ENCODE measurements at regions not wholly inside any gene's neighbourhood (a gene's known extent, or its start where the extent isn't known, plus 50 kb on each side); places are given as distances from the start of the nearest gene placed in this dataset.

- H3K4me3 Mint-ChIP-seq: no peak overlapping the region
- DNase-seq (ENCODE audit: low spot score): no peak
- no peaks in the 10 kb centered on the region for H3K36me3 Mint-ChIP-seq (ENCODE audit: low read depth)
- Histone ChIP-seq H2AFZ (no peak overlapping the region), H3K36me3 (ENCODE audit: insufficient read depth) (no peaks in the 10 kb centered on the region), H3K4me3 (no peak overlapping the region), H3K9me2 (ENCODE audit: insufficient read depth) (no peaks in the 10 kb centered on the region; the same call in 1 of the 2 replicates), H3K27me3 (ENCODE audit: insufficient read depth) (no peaks in the 10 kb centered on the region), H3F3A (replicated peaks; ENCODE audit: low read depth) (no peaks in the 10 kb centered on the region), H3K4me2 (no peak overlapping the region), H3K79me2 (replicated peaks; ENCODE audit: insufficient read depth) (no peaks in the 10 kb centered on the region), H4K20me1 (replicated peaks; ENCODE audit: insufficient read depth) (no peaks in the 10 kb centered on the region), H3K4me1 (ENCODE audit: insufficient read depth) (peaks cover 8% of the 10 kb centered on the region), H3K27ac (ENCODE audit: low read depth) (no peak overlapping the region)
- TF ChIP-seq CREB1 (CRISPR knock-in tag; IDR thresholded peaks at IDR 0.05; ENCODE audit: low read depth) (no peak), ZNF462 (CRISPR knock-in tag; IDR thresholded peaks at IDR 0.05) (no peak), EZH2 (IDR thresholded peaks at IDR 0.05; ENCODE audit: low read depth, unreplicated experiment) (no peak), EZH2phosphoT487 (IDR thresholded peaks at IDR 0.05; ENCODE audit: unreplicated experiment) (no peak), JUNB (IDR thresholded peaks at IDR 0.05; ENCODE audit: unreplicated experiment) (no peak), NANOG (IDR thresholded peaks at IDR 0.05; ENCODE audit: borderline replicate concordance) (no peak), ZNF331 (CRISPR knock-in tag; IDR thresholded peaks at IDR 0.05; ENCODE audit: low read depth) (no peak), POLR2AphosphoS5 (IDR thresholded peaks at IDR 0.05; ENCODE audit: low read depth) (no peak), ZNF114 (CRISPR knock-in tag; IDR thresholded peaks at IDR 0.05) (no peak), STAT1 (IDR thresholded peaks at IDR 0.05; ENCODE audit: unreplicated experiment) (no peak)
- TF ChIP-seq, protein P1, sequence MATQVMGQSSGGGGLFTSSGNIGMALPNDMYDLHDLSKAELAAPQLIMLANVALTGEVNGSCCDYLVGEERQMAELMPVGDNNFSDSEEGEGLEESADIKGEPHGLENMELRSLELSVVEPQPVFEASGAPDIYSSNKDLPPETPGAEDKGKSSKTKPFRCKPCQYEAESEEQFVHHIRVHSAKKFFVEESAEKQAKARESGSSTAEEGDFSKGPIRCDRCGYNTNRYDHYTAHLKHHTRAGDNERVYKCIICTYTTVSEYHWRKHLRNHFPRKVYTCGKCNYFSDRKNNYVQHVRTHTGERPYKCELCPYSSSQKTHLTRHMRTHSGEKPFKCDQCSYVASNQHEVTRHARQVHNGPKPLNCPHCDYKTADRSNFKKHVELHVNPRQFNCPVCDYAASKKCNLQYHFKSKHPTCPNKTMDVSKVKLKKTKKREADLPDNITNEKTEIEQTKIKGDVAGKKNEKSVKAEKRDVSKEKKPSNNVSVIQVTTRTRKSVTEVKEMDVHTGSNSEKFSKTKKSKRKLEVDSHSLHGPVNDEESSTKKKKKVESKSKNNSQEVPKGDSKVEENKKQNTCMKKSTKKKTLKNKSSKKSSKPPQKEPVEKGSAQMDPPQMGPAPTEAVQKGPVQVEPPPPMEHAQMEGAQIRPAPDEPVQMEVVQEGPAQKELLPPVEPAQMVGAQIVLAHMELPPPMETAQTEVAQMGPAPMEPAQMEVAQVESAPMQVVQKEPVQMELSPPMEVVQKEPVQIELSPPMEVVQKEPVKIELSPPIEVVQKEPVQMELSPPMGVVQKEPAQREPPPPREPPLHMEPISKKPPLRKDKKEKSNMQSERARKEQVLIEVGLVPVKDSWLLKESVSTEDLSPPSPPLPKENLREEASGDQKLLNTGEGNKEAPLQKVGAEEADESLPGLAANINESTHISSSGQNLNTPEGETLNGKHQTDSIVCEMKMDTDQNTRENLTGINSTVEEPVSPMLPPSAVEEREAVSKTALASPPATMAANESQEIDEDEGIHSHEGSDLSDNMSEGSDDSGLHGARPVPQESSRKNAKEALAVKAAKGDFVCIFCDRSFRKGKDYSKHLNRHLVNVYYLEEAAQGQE (IDR thresholded peaks at IDR 0.05; ENCODE audit: unreplicated experiment): no peak
- TF ChIP-seq, protein P2, sequence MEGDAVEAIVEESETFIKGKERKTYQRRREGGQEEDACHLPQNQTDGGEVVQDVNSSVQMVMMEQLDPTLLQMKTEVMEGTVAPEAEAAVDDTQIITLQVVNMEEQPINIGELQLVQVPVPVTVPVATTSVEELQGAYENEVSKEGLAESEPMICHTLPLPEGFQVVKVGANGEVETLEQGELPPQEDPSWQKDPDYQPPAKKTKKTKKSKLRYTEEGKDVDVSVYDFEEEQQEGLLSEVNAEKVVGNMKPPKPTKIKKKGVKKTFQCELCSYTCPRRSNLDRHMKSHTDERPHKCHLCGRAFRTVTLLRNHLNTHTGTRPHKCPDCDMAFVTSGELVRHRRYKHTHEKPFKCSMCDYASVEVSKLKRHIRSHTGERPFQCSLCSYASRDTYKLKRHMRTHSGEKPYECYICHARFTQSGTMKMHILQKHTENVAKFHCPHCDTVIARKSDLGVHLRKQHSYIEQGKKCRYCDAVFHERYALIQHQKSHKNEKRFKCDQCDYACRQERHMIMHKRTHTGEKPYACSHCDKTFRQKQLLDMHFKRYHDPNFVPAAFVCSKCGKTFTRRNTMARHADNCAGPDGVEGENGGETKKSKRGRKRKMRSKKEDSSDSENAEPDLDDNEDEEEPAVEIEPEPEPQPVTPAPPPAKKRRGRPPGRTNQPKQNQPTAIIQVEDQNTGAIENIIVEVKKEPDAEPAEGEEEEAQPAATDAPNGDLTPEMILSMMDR (conservative IDR thresholded peaks at IDR 0.05; ENCODE audit: low read depth in 2 of 2): no peak
- TF ChIP-seq, protein P3, sequence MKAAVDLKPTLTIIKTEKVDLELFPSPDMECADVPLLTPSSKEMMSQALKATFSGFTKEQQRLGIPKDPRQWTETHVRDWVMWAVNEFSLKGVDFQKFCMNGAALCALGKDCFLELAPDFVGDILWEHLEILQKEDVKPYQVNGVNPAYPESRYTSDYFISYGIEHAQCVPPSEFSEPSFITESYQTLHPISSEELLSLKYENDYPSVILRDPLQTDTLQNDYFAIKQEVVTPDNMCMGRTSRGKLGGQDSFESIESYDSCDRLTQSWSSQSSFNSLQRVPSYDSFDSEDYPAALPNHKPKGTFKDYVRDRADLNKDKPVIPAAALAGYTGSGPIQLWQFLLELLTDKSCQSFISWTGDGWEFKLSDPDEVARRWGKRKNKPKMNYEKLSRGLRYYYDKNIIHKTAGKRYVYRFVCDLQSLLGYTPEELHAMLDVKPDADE (IDR thresholded peaks at IDR 0.05): no peak
- H3K4me1 Mint-ChIP-seq: peaks cover 3% of the 10 kb centered on the region; the same call in 1 of the 3 replicates
- ATAC-seq: no peak
- H3K27ac Mint-ChIP-seq: no peak overlapping the region
- H3K9me3 Mint-ChIP-seq: no peaks in the 10 kb centered on the region; the same call in 2 of the 3 replicates
- H3K27me3 Mint-ChIP-seq (ENCODE audit: insufficient read depth, low read depth, poor library complexity): no peaks in the 10 kb centered on the region
These were observed 517.5 kb downstream of the TFAP2B start for GRCh38 chr6:51336185-51336584.
